Vagina (tissue), 2 donors: ENCODE measurements at regions not wholly inside any gene's neighbourhood (a gene's known extent, or its start where the extent isn't known, plus 50 kb on each side); places are given as distances from the start of the nearest gene placed in this dataset.

ENCODE experiments used
- DNase-seq, 2 donors: peaks; one replicate each; pipeline ENCODE4 v3.0.0-alpha.2; 2017; ENCODE audit errors: extremely low spot score in 2 of 2
- H3K27ac ChIP-seq: fragments of 200-600 bp; sonication (generic); one replicate; pipeline ENCODE4 v1.5.1; 2019
- H3K27me3 ChIP-seq: fragments of 200-600 bp; sonication (generic); one replicate; pipeline ENCODE4 v1.5.1; 2019
- H3K36me3 ChIP-seq, 2 donors: fragments of 200-600 bp; sonication (generic); one replicate each; pipeline ENCODE4 v1.5.1; 2017 to 2019
- H3K4me1 ChIP-seq: fragments of 200-600 bp; sonication (generic); one replicate; pipeline ENCODE4 v1.5.1; 2019
- H3K4me3 ChIP-seq, 2 donors: fragments of 200-600 bp; sonication (generic); 1 replicate in 1 of 2; 2 replicates in 1 of 2; pipeline ENCODE4 v1.5.1; 2016 to 2019
- H3K9me3 ChIP-seq: fragments of 200-600 bp; sonication (generic); one replicate; pipeline ENCODE4 v1.5.1; 2019
- CTCF ChIP-seq, 3 experiments: fragments of 450-650 bp in 2 of 3; fragments of 200-600 bp in 1 of 3; sonication (generic) in 1 of 3; IDR thresholded peaks; one replicate each; pipeline ENCODE4 v1.5.1; 2017 to 2019; ENCODE audit warnings: antibody characterized with exemption in 3 of 3, mild to moderate bottlenecking in 2 of 3, moderate library complexity in 2 of 3
- POLR2A ChIP-seq, 2 donors: fragments of 450-650 bp; IDR thresholded peaks; one replicate each; pipeline ENCODE4 v1.6.1; 2017; ENCODE audit warnings: antibody characterized with exemption in 2 of 2, mild to moderate bottlenecking in 2 of 2, moderate library complexity in 2 of 2
- POLR2AphosphoS5 ChIP-seq, 2 donors: sonication (generic); formaldehyde crosslinking; IDR thresholded peaks; one replicate each; pipeline ENCODE4 v1.9.0; 2017; ENCODE audit warnings: antibody characterized with exemption in 2 of 2, mild to moderate bottlenecking in 2 of 2, low read depth in 1 of 2; ENCODE audit not compliant: insufficient read depth in 1 of 2
- intact Hi-C: fragments of 100-400 bp; cut with DNase I; formaldehyde crosslinking; loops from one replicate; pipeline ENCODE4 v1.15.1; 2023

GRCh38 chr9:75700252-75700640 lies 190.2 kb upstream of the PCSK5 start:
- intact Hi-C loops: no loop called here
- no peaks in the 10 kb centered on the region for H3K4me1 ChIP-seq

GRCh38 chr9:75707191-75707590 lies 183.3 kb upstream of the PCSK5 start:
- TF ChIP-seq CTCF (IDR thresholded peaks at IDR 0.05): no peak
- no peak for TF ChIP-seq POLR2A (IDR thresholded peaks at IDR 0.05)
- no peak for TF ChIP-seq POLR2AphosphoS5 (IDR thresholded peaks at IDR 0.05; ENCODE audit: insufficient read depth in 1 of 2, low read depth in 1 of 2)
- intact Hi-C loops: no loop called here
- Histone ChIP-seq H3K4me1 (no peaks in the 10 kb centered on the region), H3K36me3 (no peaks in the 10 kb centered on the region), H3K9me3 (no peaks in the 10 kb centered on the region), H3K4me3 (no peak overlapping the region), H3K27me3 (no peaks in the 10 kb centered on the region), H3K27ac (no peak overlapping the region)
- no peak for DNase-seq

More at GRCh38 chr9:75700252-75700640, 190.2 kb upstream of the PCSK5 start:
- DNase-seq: no peak
- Histone ChIP-seq H3K9me3 (no peaks in the 10 kb centered on the region), H3K4me3 (no peak overlapping the region), H3K27me3 (no peaks in the 10 kb centered on the region), H3K36me3 (no peaks in the 10 kb centered on the region), H3K27ac (no peak overlapping the region)
- TF ChIP-seq CTCF (IDR thresholded peaks at IDR 0.05) (no peak), POLR2A (IDR thresholded peaks at IDR 0.05) (no peak), POLR2AphosphoS5 (IDR thresholded peaks at IDR 0.05; ENCODE audit: insufficient read depth in 1 of 2, low read depth in 1 of 2) (no peak)

- Histone ChIP-seq H3K9me3 (no peaks in the 10 kb centered on the region), H3K36me3 (no peaks in the 10 kb centered on the region), H3K27ac (no peak overlapping the region), H3K27me3 (no peaks in the 10 kb centered on the region), H3K4me1 (no peaks in the 10 kb centered on the region), H3K4me3 (no peak overlapping the region)
- intact Hi-C loops: no loop called here
- no peak for DNase-seq
- no peak for TF ChIP-seq CTCF (IDR thresholded peaks at IDR 0.05)
- TF ChIP-seq POLR2A (IDR thresholded peaks at IDR 0.05): no peak
- TF ChIP-seq POLR2AphosphoS5 (IDR thresholded peaks at IDR 0.05; ENCODE audit: insufficient read depth in 1 of 2, low read depth in 1 of 2): no peak
These were observed 180.8 kb upstream of the PCSK5 start for GRCh38 chr9:75709698-75710097.

- H3K27me3 ChIP-seq: no peaks in the 10 kb centered on the region
- H3K9me3 ChIP-seq: no peaks in the 10 kb centered on the region
- no peaks in the 10 kb centered on the region for H3K4me1 ChIP-seq
- no peak overlapping the region for H3K4me3 ChIP-seq
- no peak for TF ChIP-seq CTCF (IDR thresholded peaks at IDR 0.05)
- no peak for TF ChIP-seq POLR2AphosphoS5 (IDR thresholded peaks at IDR 0.05; ENCODE audit: insufficient read depth in 1 of 2, low read depth in 1 of 2)
- no peak for TF ChIP-seq POLR2A (IDR thresholded peaks at IDR 0.05)
- intact Hi-C loops: no loop called here
- no peak overlapping the region for H3K27ac ChIP-seq
- no peak for DNase-seq
- no peaks in the 10 kb centered on the region for H3K36me3 ChIP-seq
These were observed 177.8 kb upstream of the PCSK5 start for GRCh38 chr9:75712700-75713099.

GRCh38 chr9:75713335-75713734 lies 177.1 kb upstream of the PCSK5 start:
- Histone ChIP-seq H3K9me3 (no peaks in the 10 kb centered on the region), H3K27me3 (no peaks in the 10 kb centered on the region), H3K4me1 (no peaks in the 10 kb centered on the region), H3K27ac (no peak overlapping the region), H3K4me3 (no peak overlapping the region), H3K36me3 (no peaks in the 10 kb centered on the region)
- DNase-seq: no peak
- TF ChIP-seq POLR2A (IDR thresholded peaks at IDR 0.05): no peak
- TF ChIP-seq CTCF (IDR thresholded peaks at IDR 0.05): no peak
- TF ChIP-seq POLR2AphosphoS5 (IDR thresholded peaks at IDR 0.05; ENCODE audit: insufficient read depth in 1 of 2, low read depth in 1 of 2): no peak
- intact Hi-C loops: no loop called here
